ENCODE measurements at regions not wholly inside any gene's neighbourhood (a gene's known extent, or its start where the extent isn't known, plus 50 kb on each side); places are given as distances from the start of the nearest gene placed in this dataset.

GRCh38 chr7:131953184-131953583 is 396.8 kb upstream of the PODXL start:
- no peak overlapping the region for H3K27ac ChIP-seq
- TF ChIP-seq POLR2A (IDR thresholded peaks at IDR 0.05), result no peak
- TF ChIP-seq CTCF (IDR thresholded peaks at IDR 0.05), result no peak
- H3K9me3 ChIP-seq, result no peaks in the 10 kb centered on the region
- DNase-seq, result no peak
- no peaks in the 10 kb centered on the region for H3K36me3 ChIP-seq
- H3K27me3 ChIP-seq, result no peaks in the 10 kb centered on the region
- no peaks in the 10 kb centered on the region for H3K4me1 ChIP-seq
- no peak overlapping the region for H3K4me3 ChIP-seq
- intact Hi-C loops (cut with DNase I; ENCODE audit: low total_unique reads), result no loop called here

GRCh38 chr7:131952365-131952764 is 395.9 kb upstream of the PODXL start:
- DNase-seq, result no peak
- Histone ChIP-seq H3K27me3 (no peaks in the 10 kb centered on the region), H3K4me3 (no peak overlapping the region), H3K4me1 (no peaks in the 10 kb centered on the region), H3K9me3 (no peaks in the 10 kb centered on the region), H3K27ac (no peak overlapping the region), H3K36me3 (no peaks in the 10 kb centered on the region)
- TF ChIP-seq CTCF (IDR thresholded peaks at IDR 0.05), result no peak
- TF ChIP-seq POLR2A (IDR thresholded peaks at IDR 0.05), result no peak
- intact Hi-C loops (cut with DNase I; ENCODE audit: low total_unique reads), result no loop called here

- Histone ChIP-seq H3K4me1 (no peaks in the 10 kb centered on the region), H3K27me3 (no peaks in the 10 kb centered on the region), H3K27ac (no peak overlapping the region), H3K36me3 (no peaks in the 10 kb centered on the region), H3K9me3 (no peaks in the 10 kb centered on the region), H3K4me3 (no peak overlapping the region)
- no peak for DNase-seq
- intact Hi-C loops (cut with DNase I; ENCODE audit: low total_unique reads), result no loop called here
- no peak for TF ChIP-seq POLR2A (IDR thresholded peaks at IDR 0.05)
- TF ChIP-seq CTCF (IDR thresholded peaks at IDR 0.05), result no peak
These were observed 394.3 kb upstream of the PODXL start for GRCh38 chr7:131950758-131951157.

GRCh38 chr7:131949659-131950058 is 393.2 kb upstream of the PODXL start:
- H3K27ac ChIP-seq, result no peak overlapping the region
- H3K4me1 ChIP-seq, result no peaks in the 10 kb centered on the region
- no peaks in the 10 kb centered on the region for H3K36me3 ChIP-seq
- H3K27me3 ChIP-seq, result peaks cover 0 to 4% of the 10 kb centered on the region in 2 donors
- DNase-seq, result no peak
- no peaks in the 10 kb centered on the region for H3K9me3 ChIP-seq
- no peak for TF ChIP-seq CTCF (IDR thresholded peaks at IDR 0.05)
- no peak for TF ChIP-seq POLR2A (IDR thresholded peaks at IDR 0.05)
- intact Hi-C loops (cut with DNase I; ENCODE audit: low total_unique reads), result no loop called here
- H3K4me3 ChIP-seq, result no peak overlapping the region

- Histone ChIP-seq H3K27ac (no peak overlapping the region), H3K4me1 (no peaks in the 10 kb centered on the region), H3K36me3 (no peaks in the 10 kb centered on the region), H3K9me3 (no peaks in the 10 kb centered on the region), H3K27me3 (peaks cover 0 to 7% of the 10 kb centered on the region in 2 donors), H3K4me3 (no peak overlapping the region)
- no peak for TF ChIP-seq POLR2A (IDR thresholded peaks at IDR 0.05)
- TF ChIP-seq CTCF (IDR thresholded peaks at IDR 0.05), result no peak
- DNase-seq, result no peak
- intact Hi-C loops (cut with DNase I; ENCODE audit: low total_unique reads), result no loop called here
These were observed 392.1 kb upstream of the PODXL start for GRCh38 chr7:131948434-131949053.
